ENCODE measurements at regions not wholly inside any gene's neighbourhood (a gene's known extent, or its start where the extent isn't known, plus 50 kb on each side); places are given as distances from the start of the nearest gene placed in this dataset.

DNA sequence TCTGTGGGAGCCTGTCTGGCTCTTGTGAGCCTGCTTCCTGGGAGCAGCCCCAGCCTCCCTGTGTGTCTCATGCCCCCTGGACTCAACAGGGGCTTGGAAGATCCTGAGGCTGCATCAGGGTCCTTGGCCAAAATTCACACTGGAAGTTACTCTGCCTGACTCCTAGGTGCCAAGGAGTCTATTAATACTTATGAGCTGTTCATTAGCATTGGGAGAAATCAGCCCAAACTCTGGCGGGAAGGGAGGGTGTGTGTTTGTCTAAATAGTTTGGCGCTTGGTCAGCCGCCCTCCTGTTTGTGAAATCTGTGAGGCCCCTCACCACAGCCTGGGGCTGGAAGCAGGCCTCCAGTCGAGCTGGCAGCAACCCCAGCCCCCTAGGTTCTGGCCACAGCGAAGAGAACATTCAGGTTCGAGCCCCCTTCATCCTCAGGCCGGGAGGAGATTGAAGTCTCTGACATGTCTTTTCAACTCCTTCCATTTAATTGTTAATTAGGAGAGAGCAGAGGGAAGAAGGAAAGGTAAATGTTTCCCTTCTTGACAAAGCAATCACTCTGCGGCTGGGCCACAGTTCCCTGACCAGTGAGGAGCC lies 82.1 kb upstream of the F3 start:
- TF ChIP-seq, protein P1, sequence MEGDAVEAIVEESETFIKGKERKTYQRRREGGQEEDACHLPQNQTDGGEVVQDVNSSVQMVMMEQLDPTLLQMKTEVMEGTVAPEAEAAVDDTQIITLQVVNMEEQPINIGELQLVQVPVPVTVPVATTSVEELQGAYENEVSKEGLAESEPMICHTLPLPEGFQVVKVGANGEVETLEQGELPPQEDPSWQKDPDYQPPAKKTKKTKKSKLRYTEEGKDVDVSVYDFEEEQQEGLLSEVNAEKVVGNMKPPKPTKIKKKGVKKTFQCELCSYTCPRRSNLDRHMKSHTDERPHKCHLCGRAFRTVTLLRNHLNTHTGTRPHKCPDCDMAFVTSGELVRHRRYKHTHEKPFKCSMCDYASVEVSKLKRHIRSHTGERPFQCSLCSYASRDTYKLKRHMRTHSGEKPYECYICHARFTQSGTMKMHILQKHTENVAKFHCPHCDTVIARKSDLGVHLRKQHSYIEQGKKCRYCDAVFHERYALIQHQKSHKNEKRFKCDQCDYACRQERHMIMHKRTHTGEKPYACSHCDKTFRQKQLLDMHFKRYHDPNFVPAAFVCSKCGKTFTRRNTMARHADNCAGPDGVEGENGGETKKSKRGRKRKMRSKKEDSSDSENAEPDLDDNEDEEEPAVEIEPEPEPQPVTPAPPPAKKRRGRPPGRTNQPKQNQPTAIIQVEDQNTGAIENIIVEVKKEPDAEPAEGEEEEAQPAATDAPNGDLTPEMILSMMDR (IDR thresholded peaks at IDR 0.05) = no peak
- TF ChIP-seq POLR2A (IDR thresholded peaks at IDR 0.05) = no peak

Data from testis (tissue), 2 donors.